Keratinocyte (primary cell): ENCODE measurements at regions not wholly inside any gene's neighbourhood (a gene's known extent, or its start where the extent isn't known, plus 50 kb on each side); places are given as distances from the start of the nearest gene placed in this dataset.

Experiments
- DNase-seq: peaks from one replicate; pipeline ENCODE4 v3.0.0-alpha.2; 2011; ENCODE audit warnings: low read depth, missing footprints, low spot score
- FAIRE-seq: peaks from 2 replicates; lab custom pipeline; 2011; peaks lifted over from hg19 to GRCh38; lab: Jason Lieb, UNC
- H2AFZ ChIP-seq: 2 replicates; pipeline ENCODE4 v1.6.0; 2012; ENCODE audit warnings: low read length, control low read depth, inconsistent platforms; ENCODE audit not compliant: control insufficient read depth
- H3K27ac ChIP-seq: 2 replicates; pipeline ENCODE4 v1.5.1; 2011; ENCODE audit warnings: low read length; ENCODE audit not compliant: control insufficient read depth, insufficient read depth
- H3K27me3 ChIP-seq: 3 replicates; pipeline ENCODE4 v1.6.0; 2011; ENCODE audit warnings: low read length; ENCODE audit not compliant: control insufficient read depth, insufficient read depth; ENCODE audit errors: extremely low read depth
- H3K36me3 ChIP-seq, 2 experiments: 2 replicates in 1 of 2; 3 replicates in 1 of 2; pipeline ENCODE4 v1.5.1; 2011; ENCODE audit warnings: low read length in 2 of 2, mild to moderate bottlenecking in 1 of 2; ENCODE audit not compliant: control insufficient read depth in 2 of 2, insufficient read depth in 2 of 2; ENCODE audit errors: extremely low read depth in 1 of 2
- H3K4me1 ChIP-seq: 3 replicates; pipeline ENCODE4 v1.5.1; 2011; ENCODE audit warnings: low read length; ENCODE audit not compliant: control insufficient read depth, insufficient read depth; ENCODE audit errors: extremely low read depth
- H3K4me2 ChIP-seq: 3 replicates; pipeline ENCODE4 v1.6.0; 2011; ENCODE audit warnings: low read depth, low read length; ENCODE audit not compliant: control insufficient read depth, insufficient read depth; ENCODE audit errors: extremely low read depth
- H3K4me3 ChIP-seq, 3 experiments: fragments of 200-600 bp in 1 of 3; sonication (generic) in 1 of 3; 2 replicates in 2 of 3; 3 replicates in 1 of 3; pipeline ENCODE4 v1.5.1; 2011 to 2016; ENCODE audit warnings: low read length in 3 of 3, mild to moderate bottlenecking in 3 of 3, control low read depth in 2 of 3, inconsistent platforms in 1 of 3, low read depth in 1 of 3, mixed read lengths in 1 of 3, mixed run types in 1 of 3, moderate library complexity in 1 of 3; ENCODE audit not compliant: control insufficient read depth in 2 of 3, insufficient read depth in 2 of 3; ENCODE audit errors: extremely low read depth in 1 of 3
- H3K79me2 ChIP-seq: 2 replicates; pipeline ENCODE4 v1.6.0; 2012; ENCODE audit warnings: low read length; ENCODE audit not compliant: control insufficient read depth, insufficient read depth
- H3K9ac ChIP-seq: 3 replicates; pipeline ENCODE4 v1.6.0; 2011; ENCODE audit warnings: low read length; ENCODE audit not compliant: control insufficient read depth, insufficient read depth; ENCODE audit errors: extremely low read depth
- H3K9me1 ChIP-seq: 3 replicates; pipeline ENCODE4 v1.6.0; 2011; ENCODE audit warnings: low read length; ENCODE audit not compliant: control insufficient read depth, insufficient read depth; ENCODE audit errors: extremely low read depth
- H3K9me3 ChIP-seq: 2 replicates; pipeline ENCODE4 v1.5.1; 2012; ENCODE audit warnings: low read depth, low read length; ENCODE audit not compliant: control insufficient read depth
- H4K20me1 ChIP-seq: 3 replicates; pipeline ENCODE4 v1.6.0; 2011; ENCODE audit warnings: low read length; ENCODE audit not compliant: control insufficient read depth, insufficient read depth; ENCODE audit errors: extremely low read depth
- EZH2 ChIP-seq: IDR thresholded peaks from one replicate; pipeline ENCODE4 v1.6.1; 2012; ENCODE audit warnings: inconsistent platforms, mild to moderate bottlenecking, low read length, moderate library complexity
- dilution Hi-C: fragments of 300-500 bp; cut with MboI; formaldehyde crosslinking; loops from one replicate; pipeline ENCODE4 v1.7.0; 2020; ENCODE audit warnings: low sequenced_read_pairs; ENCODE audit not compliant: extremely low pct_ligation_motif_present
- TF ChIP-seq, protein P1 (sequence below), 3 experiments: IDR thresholded peaks in 1 of 3; conservative IDR thresholded peaks in 1 of 3; optimal IDR thresholded peaks in 1 of 3; 2 replicates in 2 of 3; 3 replicates in 1 of 3; pipeline versions ENCODE3 to v1.5.1; 2011; ENCODE audit warnings: low read length in 3 of 3, mild to moderate bottlenecking in 3 of 3, moderate library complexity in 2 of 3, control low read depth in 1 of 3, inconsistent platforms in 1 of 3; ENCODE audit not compliant: insufficient read depth in 2 of 3; ENCODE audit errors: extremely low read depth in 1 of 3

DNA sequence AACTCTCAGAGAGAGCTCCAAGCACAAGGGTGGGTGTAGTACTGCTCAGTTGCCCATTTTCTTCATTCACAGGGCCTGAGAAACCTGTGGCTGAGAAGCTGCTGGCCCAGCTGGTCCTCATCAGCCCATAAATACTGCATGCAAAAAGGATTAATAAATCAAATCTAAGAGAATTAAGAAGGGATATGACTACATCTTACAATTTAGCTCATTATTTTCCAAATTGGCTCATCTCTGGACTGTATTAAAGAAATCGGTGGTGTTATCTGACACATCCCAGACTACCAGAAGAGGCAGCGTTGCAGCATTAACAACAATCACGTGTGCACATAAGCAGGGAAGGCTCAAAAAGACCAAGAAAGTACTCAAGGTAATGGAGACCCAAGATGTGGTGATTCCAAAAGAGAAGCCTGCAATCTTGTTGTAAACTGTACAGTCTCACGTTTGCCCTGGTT, 90.7 kb downstream of the CD24 start:
- H3K4me3 ChIP-seq = no peak overlapping the region
- no peaks in the 10 kb centered on the region for H3K27me3 ChIP-seq
- FAIRE-seq (no peak), DNase-seq (no peak)
- TF ChIP-seq, protein P1, sequence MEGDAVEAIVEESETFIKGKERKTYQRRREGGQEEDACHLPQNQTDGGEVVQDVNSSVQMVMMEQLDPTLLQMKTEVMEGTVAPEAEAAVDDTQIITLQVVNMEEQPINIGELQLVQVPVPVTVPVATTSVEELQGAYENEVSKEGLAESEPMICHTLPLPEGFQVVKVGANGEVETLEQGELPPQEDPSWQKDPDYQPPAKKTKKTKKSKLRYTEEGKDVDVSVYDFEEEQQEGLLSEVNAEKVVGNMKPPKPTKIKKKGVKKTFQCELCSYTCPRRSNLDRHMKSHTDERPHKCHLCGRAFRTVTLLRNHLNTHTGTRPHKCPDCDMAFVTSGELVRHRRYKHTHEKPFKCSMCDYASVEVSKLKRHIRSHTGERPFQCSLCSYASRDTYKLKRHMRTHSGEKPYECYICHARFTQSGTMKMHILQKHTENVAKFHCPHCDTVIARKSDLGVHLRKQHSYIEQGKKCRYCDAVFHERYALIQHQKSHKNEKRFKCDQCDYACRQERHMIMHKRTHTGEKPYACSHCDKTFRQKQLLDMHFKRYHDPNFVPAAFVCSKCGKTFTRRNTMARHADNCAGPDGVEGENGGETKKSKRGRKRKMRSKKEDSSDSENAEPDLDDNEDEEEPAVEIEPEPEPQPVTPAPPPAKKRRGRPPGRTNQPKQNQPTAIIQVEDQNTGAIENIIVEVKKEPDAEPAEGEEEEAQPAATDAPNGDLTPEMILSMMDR (optimal IDR thresholded peaks at IDR 0.05 in 1 of 3, IDR thresholded peaks at IDR 0.05 in 1 of 3, conservative IDR thresholded peaks at IDR 0.05 in 1 of 3; ENCODE audit: extremely low read depth in 1 of 3, insufficient read depth in 2 of 3, low read length in 3 of 3) = peak in 2 of 3 experiments; percentile 30 to 44
- no peak for TF ChIP-seq EZH2
- no peak overlapping the region for H3K4me2 ChIP-seq
- no peaks in the 10 kb centered on the region for H3K9me1 ChIP-seq
- H3K36me3 ChIP-seq = no peaks in the 10 kb centered on the region
- no peaks in the 10 kb centered on the region for H3K9me3 ChIP-seq
- no peaks in the 10 kb centered on the region for H4K20me1 ChIP-seq
- H3K79me2 ChIP-seq = no peaks in the 10 kb centered on the region
- H3K27ac ChIP-seq = no peak overlapping the region
- dilution Hi-C loops = no loop called here
- H3K4me1 ChIP-seq = peaks cover 36% of the 10 kb centered on the region
- no peak overlapping the region for H2AFZ ChIP-seq
- no peak overlapping the region for H3K9ac ChIP-seq

DNA sequence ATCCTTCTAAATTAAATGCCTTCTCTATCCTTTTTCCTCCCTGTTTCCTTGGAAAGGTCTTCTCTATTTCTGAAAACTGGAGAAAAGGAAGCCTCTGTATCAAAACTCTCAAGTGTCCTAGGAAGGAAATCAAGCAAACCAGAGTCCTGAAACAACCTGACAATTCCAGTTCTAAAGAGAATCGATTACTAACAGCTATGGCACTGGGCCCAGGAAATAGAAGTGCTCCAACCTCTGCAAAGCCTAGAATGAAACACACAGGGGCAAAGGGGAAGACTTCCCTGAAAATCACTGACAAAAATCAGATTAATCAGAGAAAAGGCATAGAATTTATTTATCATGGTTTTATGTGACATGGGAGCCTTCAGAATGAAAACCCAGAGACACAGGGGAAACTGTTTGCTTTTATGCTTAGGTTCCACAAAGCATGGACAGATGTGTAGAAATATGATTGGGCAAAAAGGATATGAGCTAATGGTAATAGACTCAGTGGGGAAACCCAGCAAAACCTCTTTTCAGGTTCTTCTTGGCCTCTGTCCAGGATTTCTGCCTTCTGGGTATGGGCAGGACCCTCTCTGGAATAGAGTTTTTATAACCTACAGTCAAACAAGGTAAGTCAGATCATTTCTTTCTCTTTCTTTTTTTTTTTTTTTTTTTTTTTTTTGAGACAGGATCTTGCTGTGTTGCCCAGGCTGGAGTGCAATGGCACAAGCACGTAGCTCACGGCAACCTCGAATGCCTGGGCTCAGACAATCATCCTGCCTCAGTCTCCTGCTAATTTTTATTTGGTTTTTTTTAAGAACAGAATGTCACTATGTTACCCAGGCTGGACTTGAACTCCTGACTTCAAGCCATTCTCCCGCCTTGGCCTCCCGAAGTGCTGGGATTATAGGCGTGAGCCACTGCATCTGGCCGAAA, 91.7 kb downstream of the CD24 start:
- no peak overlapping the region for H3K9ac ChIP-seq
- H3K36me3 ChIP-seq = no peaks in the 10 kb centered on the region
- FAIRE-seq = no peak
- no peaks in the 10 kb centered on the region for H4K20me1 ChIP-seq
- H2AFZ ChIP-seq = no peak overlapping the region
- H3K4me3 ChIP-seq = no peak overlapping the region
- dilution Hi-C loops = no loop called here
- no peaks in the 10 kb centered on the region for H3K9me1 ChIP-seq
- no peak overlapping the region for H3K27ac ChIP-seq
- no peak for DNase-seq
- H3K4me2 ChIP-seq = no peak overlapping the region
- H3K9me3 ChIP-seq = no peaks in the 10 kb centered on the region
- H3K4me1 ChIP-seq = peaks cover 27% of the 10 kb centered on the region
- TF ChIP-seq, protein P1 (optimal IDR thresholded peaks at IDR 0.05 in 1 of 3, IDR thresholded peaks at IDR 0.05 in 1 of 3, conservative IDR thresholded peaks at IDR 0.05 in 1 of 3; ENCODE audit: extremely low read depth in 1 of 3, insufficient read depth in 2 of 3, low read length in 3 of 3) = no peak
- TF ChIP-seq EZH2 = no peak
- no peaks in the 10 kb centered on the region for H3K79me2 ChIP-seq
- H3K27me3 ChIP-seq = no peaks in the 10 kb centered on the region
